ENCODE measurements at regions not wholly inside any gene's neighbourhood (a gene's known extent, or its start where the extent isn't known, plus 50 kb on each side); places are given as distances from the start of the nearest gene placed in this dataset.

DNA sequence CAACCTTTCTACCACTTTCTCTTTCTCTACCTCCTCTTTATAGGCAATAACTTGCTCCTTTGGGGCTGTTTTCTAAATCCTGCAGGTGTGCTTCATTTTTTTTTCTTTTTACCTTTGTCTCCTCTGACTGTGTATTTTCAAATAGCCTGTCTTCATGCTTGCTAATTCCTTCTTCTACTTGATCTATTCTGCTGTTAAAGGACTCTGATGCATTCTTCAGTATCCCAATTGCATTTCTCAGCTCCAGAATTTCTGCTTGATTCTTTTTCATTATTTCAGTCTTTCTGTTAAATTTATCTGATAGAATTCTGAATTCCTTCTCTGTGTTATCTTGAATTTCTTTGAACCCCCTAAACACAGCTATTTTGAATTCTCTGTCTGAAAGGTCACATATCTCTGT, 67.7 kb upstream of the IL2 start:
- TF ChIP-seq, protein P1, sequence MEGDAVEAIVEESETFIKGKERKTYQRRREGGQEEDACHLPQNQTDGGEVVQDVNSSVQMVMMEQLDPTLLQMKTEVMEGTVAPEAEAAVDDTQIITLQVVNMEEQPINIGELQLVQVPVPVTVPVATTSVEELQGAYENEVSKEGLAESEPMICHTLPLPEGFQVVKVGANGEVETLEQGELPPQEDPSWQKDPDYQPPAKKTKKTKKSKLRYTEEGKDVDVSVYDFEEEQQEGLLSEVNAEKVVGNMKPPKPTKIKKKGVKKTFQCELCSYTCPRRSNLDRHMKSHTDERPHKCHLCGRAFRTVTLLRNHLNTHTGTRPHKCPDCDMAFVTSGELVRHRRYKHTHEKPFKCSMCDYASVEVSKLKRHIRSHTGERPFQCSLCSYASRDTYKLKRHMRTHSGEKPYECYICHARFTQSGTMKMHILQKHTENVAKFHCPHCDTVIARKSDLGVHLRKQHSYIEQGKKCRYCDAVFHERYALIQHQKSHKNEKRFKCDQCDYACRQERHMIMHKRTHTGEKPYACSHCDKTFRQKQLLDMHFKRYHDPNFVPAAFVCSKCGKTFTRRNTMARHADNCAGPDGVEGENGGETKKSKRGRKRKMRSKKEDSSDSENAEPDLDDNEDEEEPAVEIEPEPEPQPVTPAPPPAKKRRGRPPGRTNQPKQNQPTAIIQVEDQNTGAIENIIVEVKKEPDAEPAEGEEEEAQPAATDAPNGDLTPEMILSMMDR (conservative IDR thresholded peaks at IDR 0.05; ENCODE audit: low read length): no peak
- TF ChIP-seq EZH2phosphoT487 (IDR thresholded peaks at IDR 0.05; ENCODE audit: borderline replicate concordance, low read depth, low read length): no peak

All from OCI-LY7 (cell line).